Type B pancreatic cell (in vitro differentiated cells): ENCODE measurements at regions not wholly inside any gene's neighbourhood (a gene's known extent, or its start where the extent isn't known, plus 50 kb on each side); places are given as distances from the start of the nearest gene placed in this dataset.

Experiments used
- DNase-seq: peaks from one replicate; pipeline ENCODE4 v3.0.0; 2021; ENCODE audit warnings: mixed read lengths; ENCODE audit not compliant: unreplicated experiment; ENCODE audit errors: extremely low spot score
- H3K27ac Mint-ChIP-seq: 2 replicates; pipeline ENCODE4 v1.8.0; 2021; ENCODE audit warnings: mild to moderate bottlenecking, mixed read lengths
- H3K27me3 Mint-ChIP-seq: 2 replicates; pipeline ENCODE4 v1.8.0; 2021; ENCODE audit warnings: mixed read lengths
- H3K36me3 Mint-ChIP-seq: 2 replicates; pipeline ENCODE4 v1.8.0; 2021; ENCODE audit warnings: mixed read lengths
- H3K4me1 Mint-ChIP-seq: one replicate; pipeline ENCODE4 v1.8.0; 2021; ENCODE audit warnings: mixed read lengths; ENCODE audit not compliant: unreplicated experiment
- H3K4me3 Mint-ChIP-seq: 2 replicates; pipeline ENCODE4 v1.8.0; 2021; ENCODE audit warnings: mild to moderate bottlenecking, mixed read lengths
- H3K9me3 Mint-ChIP-seq: 2 replicates; pipeline ENCODE4 v1.8.0; 2021; ENCODE audit warnings: mixed read lengths
- TF ChIP-seq, protein P1 (sequence below): fragments of 200-600 bp; sonication (generic); conservative IDR thresholded peaks from 2 replicates; pipeline ENCODE4 v1.5.0; 2021; ENCODE audit warnings: antibody characterized with exemption, mild to moderate bottlenecking

DNA sequence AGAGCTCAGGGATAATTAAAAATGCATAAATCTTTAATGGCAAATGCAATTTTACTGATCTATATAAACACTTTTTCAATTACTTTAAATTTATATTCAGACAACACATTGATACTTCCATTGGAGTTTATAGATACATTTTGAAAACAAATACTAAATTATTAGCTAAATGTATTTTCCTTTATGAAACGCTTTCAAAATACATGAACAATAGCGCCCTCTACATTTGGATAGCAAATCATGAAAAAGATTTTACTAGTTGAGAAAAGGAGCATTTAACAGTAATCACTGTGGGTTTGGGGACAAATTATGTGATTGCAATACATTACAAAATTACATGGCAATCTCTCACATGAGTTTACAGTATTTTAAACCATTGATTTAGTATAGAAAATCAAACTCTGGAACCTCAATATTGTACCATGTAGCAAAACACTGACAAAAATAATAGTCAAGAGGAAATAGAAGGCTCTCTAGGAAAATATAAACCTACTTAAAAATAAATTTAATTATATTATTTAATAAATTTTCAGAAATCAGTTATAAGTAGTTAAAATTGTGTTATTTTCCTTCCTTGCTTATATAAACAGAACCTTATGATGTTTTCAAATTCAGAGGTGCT lies 207.9 kb downstream of the ZIC1 start:
- Mint-ChIP-seq H3K4me3 (no peak overlapping the region), H3K27ac (no peak overlapping the region), H3K36me3 (no peaks in the 10 kb centered on the region), H3K27me3 (no peaks in the 10 kb centered on the region), H3K9me3 (no peaks in the 10 kb centered on the region), H3K4me1 (peaks cover 42% of the 10 kb centered on the region)
- DNase-seq = no peak
- TF ChIP-seq, protein P1, sequence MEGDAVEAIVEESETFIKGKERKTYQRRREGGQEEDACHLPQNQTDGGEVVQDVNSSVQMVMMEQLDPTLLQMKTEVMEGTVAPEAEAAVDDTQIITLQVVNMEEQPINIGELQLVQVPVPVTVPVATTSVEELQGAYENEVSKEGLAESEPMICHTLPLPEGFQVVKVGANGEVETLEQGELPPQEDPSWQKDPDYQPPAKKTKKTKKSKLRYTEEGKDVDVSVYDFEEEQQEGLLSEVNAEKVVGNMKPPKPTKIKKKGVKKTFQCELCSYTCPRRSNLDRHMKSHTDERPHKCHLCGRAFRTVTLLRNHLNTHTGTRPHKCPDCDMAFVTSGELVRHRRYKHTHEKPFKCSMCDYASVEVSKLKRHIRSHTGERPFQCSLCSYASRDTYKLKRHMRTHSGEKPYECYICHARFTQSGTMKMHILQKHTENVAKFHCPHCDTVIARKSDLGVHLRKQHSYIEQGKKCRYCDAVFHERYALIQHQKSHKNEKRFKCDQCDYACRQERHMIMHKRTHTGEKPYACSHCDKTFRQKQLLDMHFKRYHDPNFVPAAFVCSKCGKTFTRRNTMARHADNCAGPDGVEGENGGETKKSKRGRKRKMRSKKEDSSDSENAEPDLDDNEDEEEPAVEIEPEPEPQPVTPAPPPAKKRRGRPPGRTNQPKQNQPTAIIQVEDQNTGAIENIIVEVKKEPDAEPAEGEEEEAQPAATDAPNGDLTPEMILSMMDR = peak; percentile 79

DNA sequence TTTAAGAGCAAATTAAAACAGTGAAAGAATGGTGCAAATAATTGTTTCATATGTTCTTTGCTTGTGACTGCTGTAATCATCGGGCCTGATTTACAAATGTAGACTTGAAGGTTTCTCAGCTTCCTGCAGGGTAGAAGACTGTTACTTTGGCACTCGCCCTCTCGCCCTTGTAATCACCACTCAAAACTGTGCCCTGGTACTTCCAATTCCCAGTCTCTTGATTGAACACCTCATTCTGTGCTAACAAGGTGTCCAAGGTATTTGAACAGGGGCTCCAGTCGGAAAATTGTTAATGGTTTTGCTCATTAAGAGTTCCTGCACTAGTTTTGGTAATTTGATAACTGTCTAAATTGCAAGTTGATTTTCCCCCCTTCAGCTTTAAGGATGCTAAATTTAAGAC lies 209.5 kb downstream of the ZIC1 start:
- H3K9me3 Mint-ChIP-seq = no peaks in the 10 kb centered on the region
- TF ChIP-seq, protein P1 = no peak
- H3K27ac Mint-ChIP-seq = no peak overlapping the region
- H3K36me3 Mint-ChIP-seq = no peaks in the 10 kb centered on the region
- peaks cover 7% of the 10 kb centered on the region for H3K27me3 Mint-ChIP-seq
- peak overlapping the region; percentile 65 for H3K4me3 Mint-ChIP-seq
- no peak for DNase-seq
- peaks cover 32% of the 10 kb centered on the region for H3K4me1 Mint-ChIP-seq

DNA sequence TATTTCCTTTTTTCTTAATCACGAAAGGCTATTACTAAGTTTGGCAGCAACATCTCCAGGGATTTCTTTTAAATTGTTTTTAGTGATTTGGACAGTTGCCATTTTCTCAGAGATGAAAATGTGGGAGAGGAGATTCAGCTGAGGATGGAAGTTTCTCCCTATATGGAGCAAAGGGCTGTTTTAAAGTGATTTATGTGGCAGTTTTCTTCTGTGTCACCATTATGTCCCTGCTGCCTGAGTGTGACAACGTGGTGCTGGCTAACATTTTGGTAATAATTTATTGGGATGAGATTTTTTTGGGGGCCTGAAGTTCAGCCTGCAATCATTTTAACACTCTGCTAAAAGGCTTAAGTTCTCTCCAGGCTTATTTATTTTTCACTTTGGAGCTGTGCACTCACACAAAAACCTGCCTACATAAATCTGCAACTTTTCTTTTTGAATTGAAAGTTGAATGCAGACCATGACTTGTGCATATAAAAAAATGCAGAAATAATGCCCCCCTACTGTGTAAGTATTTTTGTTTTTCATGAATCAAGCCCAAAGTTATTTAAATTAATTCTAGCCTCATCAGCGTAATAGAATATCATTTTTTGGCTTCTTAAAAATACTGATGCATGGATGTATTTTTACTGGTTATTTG lies 210.9 kb downstream of the ZIC1 start:
- Mint-ChIP-seq H3K27me3 (peaks cover 9% of the 10 kb centered on the region), H3K27ac (no peak overlapping the region), H3K4me3 (no peak overlapping the region), H3K9me3 (no peaks in the 10 kb centered on the region), H3K4me1 (peaks cover 18% of the 10 kb centered on the region), H3K36me3 (no peaks in the 10 kb centered on the region)
- DNase-seq = no peak
- TF ChIP-seq, protein P1 = no peak

DNA sequence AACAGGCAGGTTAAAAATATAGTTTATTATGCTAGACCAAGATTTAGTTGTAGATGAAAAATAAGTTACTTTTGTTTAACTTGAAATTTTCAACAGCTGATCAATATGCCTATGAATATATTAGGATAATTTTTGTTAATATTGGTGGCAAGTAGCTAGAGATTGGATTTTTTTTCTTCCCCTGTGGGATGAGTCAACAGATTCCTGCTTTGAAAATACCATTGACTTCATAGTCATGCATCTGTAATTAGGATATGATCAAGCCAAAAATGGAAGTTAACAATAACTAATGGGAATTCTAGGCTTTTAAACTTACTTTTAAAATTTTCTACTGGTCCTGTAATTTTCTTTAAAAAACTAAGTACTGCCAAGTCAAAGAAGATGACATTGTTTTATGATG lies 211.7 kb downstream of the ZIC1 start:
- H3K4me1 Mint-ChIP-seq = peaks cover 16% of the 10 kb centered on the region
- no peak for DNase-seq
- no peak overlapping the region for H3K27ac Mint-ChIP-seq
- no peak overlapping the region for H3K4me3 Mint-ChIP-seq
- no peaks in the 10 kb centered on the region for H3K9me3 Mint-ChIP-seq
- H3K27me3 Mint-ChIP-seq = peaks cover 9% of the 10 kb centered on the region
- TF ChIP-seq, protein P1 = no peak
- H3K36me3 Mint-ChIP-seq = no peaks in the 10 kb centered on the region

DNA sequence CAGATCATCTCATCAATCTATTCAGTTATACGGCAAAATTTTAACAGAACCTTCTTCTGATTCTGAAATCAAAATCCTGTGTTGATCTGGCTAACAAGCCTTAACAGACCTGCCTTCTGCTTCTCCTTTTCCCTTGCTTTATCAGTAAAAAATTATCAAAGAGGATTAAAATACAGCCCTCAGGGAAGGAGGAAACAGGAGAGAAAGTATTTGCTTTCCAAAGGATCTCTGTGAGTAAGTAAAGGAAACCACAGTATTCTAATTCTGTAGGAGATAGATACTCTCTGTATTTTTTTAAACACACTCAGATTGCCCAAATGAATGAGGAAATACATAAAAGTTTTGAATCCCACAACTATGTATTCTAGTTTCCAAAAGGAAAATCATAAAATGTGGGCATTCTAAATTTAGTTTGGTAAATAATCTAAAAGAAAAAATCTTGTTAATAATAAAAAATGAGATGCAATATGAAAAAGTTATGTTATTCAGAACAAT lies 221.8 kb downstream of the ZIC1 start:
- H3K4me1 Mint-ChIP-seq = no peaks in the 10 kb centered on the region
- peaks cover under 1% of the 10 kb centered on the region for H3K9me3 Mint-ChIP-seq
- no peaks in the 10 kb centered on the region for H3K27me3 Mint-ChIP-seq
- no peak overlapping the region for H3K27ac Mint-ChIP-seq
- TF ChIP-seq, protein P1 = no peak
- H3K36me3 Mint-ChIP-seq = no peaks in the 10 kb centered on the region
- no peak overlapping the region for H3K4me3 Mint-ChIP-seq
- no peak for DNase-seq
